HFFc6 (cell line): ENCODE measurements at regions not wholly inside any gene's neighbourhood (a gene's known extent, or its start where the extent isn't known, plus 50 kb on each side); places are given as distances from the start of the nearest gene placed in this dataset.

Experiments
- DNase-seq: peaks from one replicate; pipeline ENCODE4 v3.0.0-alpha.2; 2018
- H3K27ac Mint-ChIP-seq: 2 replicates; pipeline ENCODE4 v1.8.0; 2020; ENCODE audit warnings: mild to moderate bottlenecking, mixed read lengths
- H3K27me3 Mint-ChIP-seq: 2 replicates; pipeline ENCODE4 v1.8.0; 2021; ENCODE audit warnings: mild to moderate bottlenecking, moderate library complexity, mixed read lengths; ENCODE audit not compliant: insufficient read depth
- H3K36me3 Mint-ChIP-seq: 2 replicates; pipeline ENCODE4 v1.8.0; 2021; ENCODE audit warnings: low read depth, mixed read lengths
- H3K4me1 Mint-ChIP-seq: 2 replicates; pipeline ENCODE4 v1.8.0; 2020; ENCODE audit warnings: low read depth, mixed read lengths
- H3K4me3 Mint-ChIP-seq: 2 replicates; pipeline ENCODE4 v1.8.0; 2020; ENCODE audit warnings: mild to moderate bottlenecking, moderate library complexity, mixed read lengths
- H3K9me3 Mint-ChIP-seq: 2 replicates; pipeline ENCODE4 v1.8.0; 2020; ENCODE audit warnings: mild to moderate bottlenecking, mixed read lengths
- CTCF ChIP-seq: fragments of 200-600 bp; sonication (generic); IDR thresholded peaks from 2 replicates; pipeline ENCODE4 v1.5.0; 2021; ENCODE audit warnings: antibody characterized with exemption, mild to moderate bottlenecking

GRCh38 chr12:88432531-88433490, 147.5 kb downstream of the KITLG start:
- Mint-ChIP-seq H3K4me1 (peaks cover 54% of the 10 kb centered on the region), H3K36me3 (peaks cover 15% of the 10 kb centered on the region), H3K4me3 (no peak overlapping the region; the same call in 1 of the 2 replicates), H3K27ac (peak overlapping the region; percentile 92), H3K9me3 (peaks cover 15% of the 10 kb centered on the region), H3K27me3 (no peaks in the 10 kb centered on the region; the same call in 1 of the 2 replicates)
- DNase-seq, result peak; percentile 13
- TF ChIP-seq CTCF, result no peak

DNA sequence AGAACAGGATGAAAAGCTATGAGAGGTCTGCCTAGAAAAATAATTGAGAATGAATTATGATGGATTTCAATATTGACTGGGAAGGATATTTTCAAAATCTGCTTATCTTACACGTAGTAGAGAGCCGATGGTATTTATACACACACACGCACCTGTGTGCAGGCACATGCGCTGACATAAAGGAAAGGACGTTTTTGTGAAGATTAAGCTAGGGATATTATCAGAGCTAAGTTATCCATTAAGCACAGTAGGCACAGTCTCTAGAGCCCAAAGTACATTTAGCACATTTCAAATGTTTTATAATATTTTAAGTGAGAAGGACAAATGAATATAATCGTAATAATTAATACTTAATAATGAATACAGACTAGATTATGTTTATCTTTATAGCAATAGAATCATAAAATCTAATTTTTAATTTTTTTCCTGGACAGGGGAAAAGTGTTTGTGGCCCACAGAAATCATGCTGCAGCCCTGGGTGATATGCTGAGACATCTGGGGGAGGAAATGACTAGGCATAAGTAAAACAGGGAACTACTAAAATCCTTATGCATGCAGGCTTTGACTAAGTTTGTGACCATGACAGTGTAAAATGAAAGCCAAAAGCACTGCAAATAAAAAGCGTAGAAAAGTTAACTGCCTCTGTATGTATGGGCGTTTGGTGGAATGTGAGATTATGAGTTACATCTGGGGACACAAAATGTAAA, 146.1 kb downstream of the KITLG start:
- Mint-ChIP-seq H3K4me3 (peak overlapping the region; percentile 20; the same call in 1 of the 2 replicates), H3K9me3 (peaks cover 14% of the 10 kb centered on the region), H3K27me3 (no peaks in the 10 kb centered on the region; the same call in 1 of the 2 replicates), H3K4me1 (peaks cover 54% of the 10 kb centered on the region), H3K36me3 (peaks cover 16% of the 10 kb centered on the region), H3K27ac (peak overlapping the region; percentile 81)
- no peak for DNase-seq
- no peak for TF ChIP-seq CTCF

DNA sequence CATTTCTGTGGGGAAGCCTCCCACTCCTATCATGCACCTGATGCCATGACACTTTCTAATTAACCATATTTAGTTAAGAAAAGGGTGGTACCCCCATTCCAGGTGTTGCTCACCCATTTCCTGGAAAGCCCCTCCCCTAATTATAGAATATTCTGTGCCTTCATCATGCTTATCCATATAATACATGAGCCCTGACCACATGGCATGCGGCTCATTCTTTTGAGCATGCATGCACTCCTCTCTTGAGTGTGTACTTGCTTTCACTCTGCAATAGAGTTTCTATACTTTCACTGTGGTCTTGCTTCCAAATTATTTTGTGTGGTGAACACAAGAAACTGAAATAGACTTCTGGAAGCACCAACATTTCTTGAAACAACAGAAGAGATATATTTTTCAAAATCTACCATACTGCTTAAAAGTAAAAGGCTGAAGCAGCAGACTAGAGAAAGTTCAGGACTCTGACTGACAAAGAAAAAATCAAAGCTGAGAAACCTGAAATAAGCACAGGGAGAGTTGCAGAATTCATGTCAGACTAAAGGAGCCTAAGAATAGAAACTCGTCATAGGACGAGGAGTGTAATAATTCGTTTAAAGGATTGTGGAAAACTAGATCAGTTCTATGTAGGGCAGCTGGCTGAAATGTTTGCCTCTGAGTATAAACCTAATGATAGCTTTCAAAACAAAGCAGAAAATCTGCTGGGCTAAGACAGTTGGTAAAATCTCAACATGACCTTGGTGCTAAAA, 144.8 kb downstream of the KITLG start:
- peaks cover 50% of the 10 kb centered on the region for H3K4me1 Mint-ChIP-seq
- DNase-seq, result no peak
- no peak for TF ChIP-seq CTCF
- H3K27ac Mint-ChIP-seq, result peak overlapping the region; percentile 67
- peaks cover 22% of the 10 kb centered on the region for H3K36me3 Mint-ChIP-seq
- no peak overlapping the region for H3K4me3 Mint-ChIP-seq
- peaks cover 21% of the 10 kb centered on the region for H3K9me3 Mint-ChIP-seq
- no peaks in the 10 kb centered on the region; the same call in 1 of the 2 replicates for H3K27me3 Mint-ChIP-seq

DNA sequence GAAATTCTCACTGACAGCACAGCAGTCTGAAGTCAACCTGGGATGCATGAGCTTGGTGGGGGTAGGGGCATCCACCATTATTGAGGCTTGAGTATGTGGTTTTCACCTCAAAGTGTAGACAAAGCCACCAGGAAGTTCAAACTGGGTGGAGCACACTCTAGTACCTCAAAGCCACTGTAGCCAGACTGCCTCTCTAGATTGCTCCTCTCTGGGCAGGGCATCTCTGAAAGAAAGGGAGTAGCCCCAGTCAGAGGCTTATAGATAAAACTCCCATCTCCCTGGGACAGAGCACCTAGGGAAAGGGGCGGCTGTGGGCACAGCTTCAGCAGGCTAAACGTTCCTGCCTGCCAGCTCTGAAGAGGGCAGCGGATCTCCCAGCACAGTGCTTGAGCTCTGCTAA, 143.0 kb downstream of the KITLG start:
- Mint-ChIP-seq H3K36me3 (peaks cover 22% of the 10 kb centered on the region), H3K4me3 (no peak overlapping the region), H3K27ac (no peak overlapping the region), H3K9me3 (peaks cover 26% of the 10 kb centered on the region), H3K4me1 (peaks cover 39% of the 10 kb centered on the region), H3K27me3 (no peaks in the 10 kb centered on the region; the same call in 1 of the 2 replicates)
- TF ChIP-seq CTCF, result no peak
- no peak for DNase-seq
